Retinal pigment epithelial cell (primary cell): ENCODE measurements at regions not wholly inside any gene's neighbourhood (a gene's known extent, or its start where the extent isn't known, plus 50 kb on each side); places are given as distances from the start of the nearest gene placed in this dataset.

Experiments
- DNase-seq: peaks from one replicate; pipeline ENCODE4 v3.0.0-alpha.2; 2010; ENCODE audit warnings: low read depth
- H3K4me3 ChIP-seq: 2 replicates; pipeline ENCODE4 v1.5.1; 2011; ENCODE audit warnings: mild to moderate bottlenecking, low read length, control low read depth, moderate library complexity
- TF ChIP-seq, protein P1 (sequence below): conservative IDR thresholded peaks from 2 replicates; pipeline ENCODE4 v1.5.1; 2011; ENCODE audit warnings: low read depth, low read length, control low read depth, inconsistent platforms

DNA sequence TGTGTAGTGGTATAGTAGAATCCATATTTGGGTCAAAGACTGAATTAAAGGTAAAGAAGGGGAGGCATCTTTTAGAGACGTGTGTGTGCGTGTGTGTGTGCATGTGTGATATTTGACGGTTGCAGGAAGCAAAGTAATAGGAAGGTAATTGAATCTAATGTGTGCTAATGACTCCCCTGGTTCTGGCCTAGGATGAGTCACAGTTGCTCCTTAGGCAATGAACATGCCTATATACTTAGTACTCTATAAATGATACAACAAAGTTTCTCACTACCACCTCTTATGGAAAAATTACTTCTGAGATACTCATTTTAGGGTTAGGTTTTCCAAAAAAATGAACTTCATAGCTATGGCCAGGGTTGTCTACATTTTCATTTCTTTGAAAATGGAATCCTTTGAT, 409.6 kb downstream of the GUCY1A2 start:
- TF ChIP-seq, protein P1, sequence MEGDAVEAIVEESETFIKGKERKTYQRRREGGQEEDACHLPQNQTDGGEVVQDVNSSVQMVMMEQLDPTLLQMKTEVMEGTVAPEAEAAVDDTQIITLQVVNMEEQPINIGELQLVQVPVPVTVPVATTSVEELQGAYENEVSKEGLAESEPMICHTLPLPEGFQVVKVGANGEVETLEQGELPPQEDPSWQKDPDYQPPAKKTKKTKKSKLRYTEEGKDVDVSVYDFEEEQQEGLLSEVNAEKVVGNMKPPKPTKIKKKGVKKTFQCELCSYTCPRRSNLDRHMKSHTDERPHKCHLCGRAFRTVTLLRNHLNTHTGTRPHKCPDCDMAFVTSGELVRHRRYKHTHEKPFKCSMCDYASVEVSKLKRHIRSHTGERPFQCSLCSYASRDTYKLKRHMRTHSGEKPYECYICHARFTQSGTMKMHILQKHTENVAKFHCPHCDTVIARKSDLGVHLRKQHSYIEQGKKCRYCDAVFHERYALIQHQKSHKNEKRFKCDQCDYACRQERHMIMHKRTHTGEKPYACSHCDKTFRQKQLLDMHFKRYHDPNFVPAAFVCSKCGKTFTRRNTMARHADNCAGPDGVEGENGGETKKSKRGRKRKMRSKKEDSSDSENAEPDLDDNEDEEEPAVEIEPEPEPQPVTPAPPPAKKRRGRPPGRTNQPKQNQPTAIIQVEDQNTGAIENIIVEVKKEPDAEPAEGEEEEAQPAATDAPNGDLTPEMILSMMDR: no peak
- DNase-seq: no peak
- H3K4me3 ChIP-seq: no peak overlapping the region

DNA sequence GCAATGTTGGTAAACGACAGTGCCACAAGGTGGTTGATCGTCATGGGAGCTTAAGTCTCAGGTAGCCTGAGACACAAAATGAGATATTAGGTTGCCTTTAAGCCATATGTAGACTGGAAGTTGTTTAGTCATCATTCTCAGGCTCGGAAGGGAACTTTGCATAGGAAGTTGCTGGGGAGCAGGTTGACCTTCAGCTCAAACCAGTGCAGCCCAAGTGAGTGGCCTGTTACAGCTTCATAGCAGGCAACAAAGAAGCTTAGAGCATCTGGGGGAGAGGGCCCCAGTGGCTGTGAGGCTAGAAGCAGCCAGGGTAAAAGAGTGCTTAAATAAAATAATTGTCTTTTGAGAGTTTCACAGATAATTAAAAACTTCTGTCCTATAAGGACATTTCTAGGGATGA, 404.0 kb downstream of the GUCY1A2 start:
- TF ChIP-seq, protein P1: no peak
- DNase-seq: no peak
- H3K4me3 ChIP-seq: no peak overlapping the region

DNA sequence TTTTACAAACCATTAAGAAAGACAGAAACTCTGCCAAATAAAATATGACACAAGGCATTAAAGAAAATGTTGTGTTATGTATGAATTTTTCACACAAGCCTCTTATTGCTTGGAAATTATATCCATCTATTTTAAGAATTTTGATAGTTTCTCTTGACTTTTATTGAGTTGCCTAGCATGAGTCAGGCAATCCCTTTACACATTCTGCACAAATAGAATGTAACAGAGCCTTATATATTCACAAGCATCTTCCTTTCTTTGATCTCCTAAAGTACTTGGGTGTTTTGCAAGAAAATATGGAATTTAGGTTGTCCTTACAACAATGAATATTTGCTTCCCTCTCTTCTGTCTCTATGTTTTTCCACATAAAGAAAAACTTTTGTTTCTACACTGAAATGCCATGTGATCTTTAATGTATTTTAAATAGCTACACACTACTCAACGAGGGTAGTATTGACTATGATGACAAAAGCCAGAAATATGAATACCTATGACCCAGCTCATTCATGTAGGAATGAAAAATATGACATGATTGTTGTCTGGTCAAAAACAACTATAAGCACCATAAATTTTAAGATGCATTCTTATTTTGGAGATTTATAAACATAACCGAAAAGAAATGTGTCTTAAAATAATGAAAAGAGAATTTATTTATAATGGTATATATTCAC, 398.8 kb downstream of the GUCY1A2 start:
- TF ChIP-seq, protein P1: no peak
- H3K4me3 ChIP-seq: no peak overlapping the region
- DNase-seq: no peak

DNA sequence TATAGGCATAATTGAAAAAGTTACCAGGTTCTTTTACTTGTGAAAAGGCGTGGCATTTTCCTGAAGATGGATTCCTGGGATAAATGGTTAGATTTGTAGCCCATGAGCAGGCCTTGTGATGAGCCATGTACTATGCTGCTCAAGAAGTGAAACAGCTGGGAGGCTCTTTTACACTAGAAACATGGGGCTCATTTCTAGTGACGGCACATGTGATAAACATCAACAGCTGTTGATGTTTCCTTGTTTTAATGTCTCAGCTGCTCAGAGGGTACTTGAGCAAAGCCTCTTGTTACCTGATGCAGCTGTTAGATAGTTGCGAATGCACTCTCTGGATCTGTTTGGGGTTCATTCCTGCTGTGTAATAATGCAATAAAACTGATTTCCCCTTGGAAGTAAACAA, 396.8 kb downstream of the GUCY1A2 start:
- no peak overlapping the region for H3K4me3 ChIP-seq
- TF ChIP-seq, protein P1: no peak
- DNase-seq: no peak
